Neural cell (in vitro differentiated cells): ENCODE measurements at regions not wholly inside any gene's neighbourhood (a gene's known extent, or its start where the extent isn't known, plus 50 kb on each side); places are given as distances from the start of the nearest gene placed in this dataset.

ENCODE experiments used
- H2AFZ ChIP-seq: fragments of 200-600, 300-800 bp; sonication (generic), shearing (Covaris generic); 2 replicates; pipeline ENCODE4 v1.6.0; 2014; ENCODE audit warnings: low read depth, mild to moderate bottlenecking, antibody characterized with exemption, low read length, moderate library complexity
- H3F3A ChIP-seq: fragments of 200-600 bp; shearing (Covaris generic); 2 replicates; pipeline ENCODE4 v1.6.1; 2016; ENCODE audit warnings: mild to moderate bottlenecking, moderate library complexity, mixed read lengths, antibody characterized with exemption, low read length; ENCODE audit not compliant: insufficient read depth, poor library complexity, severe bottlenecking
- H3K27ac ChIP-seq: fragments of 200-600, 300-800 bp; sonication (generic), shearing (Covaris generic); 2 replicates; pipeline ENCODE4 v1.5.1; 2014; ENCODE audit warnings: mild to moderate bottlenecking, low read length, moderate library complexity
- H3K27me3 ChIP-seq: fragments of 300-800, 200-600 bp; sonication (generic), shearing (Covaris generic); 2 replicates; pipeline ENCODE4 v1.6.0; 2014; ENCODE audit warnings: mild to moderate bottlenecking, low read depth, low read length, moderate library complexity; ENCODE audit not compliant: insufficient read depth
- H3K36me3 ChIP-seq: fragments of 300-800, 200-600 bp; sonication (generic), shearing (Covaris generic); 2 replicates; pipeline ENCODE4 v1.5.1; 2014; ENCODE audit warnings: mild to moderate bottlenecking, antibody characterized with exemption, low read length, moderate library complexity; ENCODE audit not compliant: insufficient read depth
- H3K4me2 ChIP-seq: fragments of 300-800, 200-600 bp; sonication (generic), shearing (Covaris generic); 2 replicates; pipeline ENCODE4 v1.6.0; 2014; ENCODE audit warnings: mild to moderate bottlenecking, low read length
- H3K4me3 ChIP-seq: fragments of 300-800, 200-600 bp; sonication (generic), shearing (Covaris generic); 2 replicates; pipeline ENCODE4 v1.5.1; 2014; ENCODE audit warnings: mild to moderate bottlenecking, low read length, moderate library complexity
- H3K79me2 ChIP-seq: fragments of 200-600 bp; shearing (Covaris generic); replicated peaks from 2 replicates; pipeline ENCODE4 v1.6.0; 2014; ENCODE audit warnings: mild to moderate bottlenecking, low read length, moderate library complexity; ENCODE audit not compliant: insufficient read depth
- H3K9ac ChIP-seq: fragments of 300-800, 200-600 bp; sonication (generic), shearing (Covaris generic); 2 replicates; pipeline ENCODE4 v1.6.1; 2016; ENCODE audit warnings: mild to moderate bottlenecking, low read length, mixed read lengths
- H3K9me2 ChIP-seq: fragments of 200-600 bp; shearing (Covaris generic); 2 replicates; pipeline ENCODE4 v1.6.1; 2016; ENCODE audit warnings: mild to moderate bottlenecking, low read length, mixed read lengths; ENCODE audit not compliant: insufficient read depth
- H3K9me3 ChIP-seq: fragments of 200-600, 300-800 bp; sonication (generic), shearing (Covaris generic); 2 replicates; pipeline ENCODE4 v1.6.1; 2016; ENCODE audit warnings: mild to moderate bottlenecking, mixed run types, low read length, moderate library complexity, mixed read lengths
- H4K20me1 ChIP-seq: fragments of 200-600 bp; shearing (Covaris generic); 2 replicates; pipeline ENCODE4 v1.6.1; 2016; ENCODE audit warnings: mild to moderate bottlenecking, mixed run types; ENCODE audit not compliant: insufficient read depth
- CTCF ChIP-seq: fragments of 450-650 bp; IDR thresholded peaks from 2 replicates; pipeline ENCODE4 v1.5.1; 2014; ENCODE audit warnings: antibody characterized with exemption, mild to moderate bottlenecking, moderate library complexity; ENCODE audit not compliant: poor library complexity, severe bottlenecking
- EP300 ChIP-seq: fragments of 450-650 bp; conservative IDR thresholded peaks from 2 replicates; pipeline ENCODE4 v1.6.1; 2014; ENCODE audit warnings: antibody characterized with exemption, mild to moderate bottlenecking, moderate library complexity; ENCODE audit not compliant: poor library complexity, severe bottlenecking
- EZH2 ChIP-seq: fragments of 200-600, 300-800 bp; shearing (Covaris generic), sonication (generic); IDR thresholded peaks from 2 replicates; pipeline ENCODE4 v1.6.1; 2014; ENCODE audit warnings: antibody characterized with exemption, low read length, borderline replicate concordance, mild to moderate bottlenecking; ENCODE audit not compliant: insufficient read depth, poor library complexity, severe bottlenecking
- MXI1 ChIP-seq: fragments of 450-650 bp; conservative IDR thresholded peaks from 2 replicates; pipeline ENCODE4 v1.6.1; 2014; ENCODE audit warnings: antibody characterized with exemption, mild to moderate bottlenecking; ENCODE audit not compliant: poor library complexity, severe bottlenecking
- POLR2AphosphoS5 ChIP-seq: IDR thresholded peaks from 2 replicates; pipeline ENCODE4 v1.6.1; 2012
- RAD21 ChIP-seq: fragments of 450-650 bp; conservative IDR thresholded peaks from 2 replicates; pipeline ENCODE4 v1.6.1; 2014; ENCODE audit warnings: antibody characterized with exemption, mild to moderate bottlenecking, moderate library complexity
- REST ChIP-seq: IDR thresholded peaks from 2 replicates; pipeline ENCODE4 v1.6.1; 2012; ENCODE audit warnings: borderline replicate concordance
- SMC3 ChIP-seq: fragments of 450-650 bp; conservative IDR thresholded peaks from 2 replicates; pipeline ENCODE4 v1.6.1; 2014; ENCODE audit warnings: antibody characterized with exemption, mild to moderate bottlenecking, moderate library complexity; ENCODE audit not compliant: poor library complexity

GRCh38 chr20:23147647-23147963 lies 61.5 kb upstream of the CD93 start:
- Histone ChIP-seq H3K79me2 (no peaks in the 10 kb centered on the region), H2AFZ (no peak overlapping the region), H3K9ac (no peak overlapping the region), H3K4me2 (no peak overlapping the region), H3K9me2 (no peaks in the 10 kb centered on the region), H3K27ac (no peak overlapping the region), H3K36me3 (no peaks in the 10 kb centered on the region), H3F3A (no peaks in the 10 kb centered on the region), H4K20me1 (no peaks in the 10 kb centered on the region), H3K27me3 (no peaks in the 10 kb centered on the region), H3K4me3 (no peak overlapping the region), H3K9me3 (no peaks in the 10 kb centered on the region)
- TF ChIP-seq REST (no peak), POLR2AphosphoS5 (no peak), RAD21 (no peak)

- no peak overlapping the region for H3K4me3 ChIP-seq
- no peaks in the 10 kb centered on the region for H3K36me3 ChIP-seq
- no peak overlapping the region for H3K4me2 ChIP-seq
- no peak overlapping the region for H2AFZ ChIP-seq
- no peaks in the 10 kb centered on the region for H3K27me3 ChIP-seq
- H3K9ac ChIP-seq = no peak overlapping the region
- TF ChIP-seq EZH2 = no peak
- TF ChIP-seq POLR2AphosphoS5 = no peak
- TF ChIP-seq REST = no peak
- no peak for TF ChIP-seq EP300
- TF ChIP-seq RAD21 = no peak
- H3K9me3 ChIP-seq = no peaks in the 10 kb centered on the region
- no peaks in the 10 kb centered on the region for H3K79me2 ChIP-seq
- H4K20me1 ChIP-seq = no peaks in the 10 kb centered on the region
- H3K9me2 ChIP-seq = no peaks in the 10 kb centered on the region
- no peak overlapping the region for H3K27ac ChIP-seq
- H3F3A ChIP-seq = no peaks in the 10 kb centered on the region
Observed at GRCh38 chr20:23146857-23147637, 60.9 kb upstream of the CD93 start.

- H4K20me1 ChIP-seq = no peaks in the 10 kb centered on the region
- H3K36me3 ChIP-seq = no peaks in the 10 kb centered on the region
- H3K4me2 ChIP-seq = no peak overlapping the region
- no peaks in the 10 kb centered on the region for H3K27me3 ChIP-seq
- no peak overlapping the region for H3K9ac ChIP-seq
- no peak overlapping the region for H3K4me3 ChIP-seq
- no peak overlapping the region for H3K27ac ChIP-seq
- H3K79me2 ChIP-seq = no peaks in the 10 kb centered on the region
- H3K9me3 ChIP-seq = no peaks in the 10 kb centered on the region
- H3F3A ChIP-seq = no peaks in the 10 kb centered on the region
- H2AFZ ChIP-seq = no peak overlapping the region
- no peaks in the 10 kb centered on the region for H3K9me2 ChIP-seq
- TF ChIP-seq POLR2AphosphoS5 (no peak), CTCF (no peak), SMC3 (no peak), EZH2 (no peak), REST (no peak), MXI1 (no peak), RAD21 (no peak), EP300 (no peak)
Observed at GRCh38 chr20:23146181-23146580, 60.1 kb upstream of the CD93 start.
